GDM1 (cell line): ENCODE measurements at regions not wholly inside any gene's neighbourhood (a gene's known extent, or its start where the extent isn't known, plus 50 kb on each side); places are given as distances from the start of the nearest gene placed in this dataset.

Source experiments
- DNase-seq: peaks from one replicate; lab custom pipeline; 2025; lab: John Stamatoyannopoulos, UW

GRCh38 chr9:630817-631216, 210.7 kb upstream of the DMRT1 start:
- DNase-seq, result no peak

GRCh38 chr9:631596-631995, 209.9 kb upstream of the DMRT1 start:
- no peak for DNase-seq

- no peak for DNase-seq
Observed at GRCh38 chr9:633461-633860, 208.0 kb upstream of the DMRT1 start.

- DNase-seq, result no peak
Observed at GRCh38 chr9:636931-637591, 204.4 kb upstream of the DMRT1 start.

GRCh38 chr9:638152-638551, 203.3 kb upstream of the DMRT1 start:
- DNase-seq, result no peak

- DNase-seq, result peak; percentile 16
Observed at GRCh38 chr9:642014-642413, 199.5 kb upstream of the DMRT1 start.

GRCh38 chr9:643966-644365, 197.5 kb upstream of the DMRT1 start:
- DNase-seq, result no peak

GRCh38 chr9:647522-647921, 194.0 kb upstream of the DMRT1 start:
- DNase-seq, result no peak

GRCh38 chr9:649128-650074, 192.1 kb upstream of the DMRT1 start:
- no peak for DNase-seq

GRCh38 chr9:650362-650761, 191.1 kb upstream of the DMRT1 start:
- DNase-seq, result peak; percentile 25

GRCh38 chr9:651371-651770, 190.1 kb upstream of the DMRT1 start:
- DNase-seq, result no peak

- no peak for DNase-seq
Observed at GRCh38 chr9:652914-653313, 188.6 kb upstream of the DMRT1 start.

- no peak for DNase-seq
Observed at GRCh38 chr9:653421-653820, 188.1 kb upstream of the DMRT1 start.

GRCh38 chr9:653856-654387, 187.6 kb upstream of the DMRT1 start:
- DNase-seq, result no peak

GRCh38 chr9:655875-656274, 185.6 kb upstream of the DMRT1 start:
- DNase-seq, result no peak

- no peak for DNase-seq
Observed at GRCh38 chr9:656926-657568, 184.4 kb upstream of the DMRT1 start.

GRCh38 chr9:659286-659685, 182.2 kb upstream of the DMRT1 start:
- DNase-seq, result no peak

GRCh38 chr9:660227-660626, 181.3 kb upstream of the DMRT1 start:
- peak; percentile 3 for DNase-seq

- no peak for DNase-seq
Observed at GRCh38 chr9:663541-663940, 178.0 kb upstream of the DMRT1 start.

GRCh38 chr9:665296-665695, 176.2 kb upstream of the DMRT1 start:
- DNase-seq, result no peak

- no peak for DNase-seq
Observed at GRCh38 chr9:671997-672396, 169.5 kb upstream of the DMRT1 start.

- no peak for DNase-seq
Observed at GRCh38 chr9:672851-673250, 168.6 kb upstream of the DMRT1 start.
